GM10266 (cell line): ENCODE measurements at regions not wholly inside any gene's neighbourhood (a gene's known extent, or its start where the extent isn't known, plus 50 kb on each side); places are given as distances from the start of the nearest gene placed in this dataset.

Experiments
- DNase-seq: peaks from one replicate; pipeline ENCODE4 v3.0.0; 2012; ENCODE audit errors: extremely low spot score
- TF ChIP-seq, protein P1 (sequence below): IDR thresholded peaks from 2 replicates; pipeline ENCODE4 v1.5.1; 2012; ENCODE audit warnings: mild to moderate bottlenecking, low read depth; ENCODE audit not compliant: control insufficient read depth, insufficient read depth; ENCODE audit errors: missing control alignments

DNA sequence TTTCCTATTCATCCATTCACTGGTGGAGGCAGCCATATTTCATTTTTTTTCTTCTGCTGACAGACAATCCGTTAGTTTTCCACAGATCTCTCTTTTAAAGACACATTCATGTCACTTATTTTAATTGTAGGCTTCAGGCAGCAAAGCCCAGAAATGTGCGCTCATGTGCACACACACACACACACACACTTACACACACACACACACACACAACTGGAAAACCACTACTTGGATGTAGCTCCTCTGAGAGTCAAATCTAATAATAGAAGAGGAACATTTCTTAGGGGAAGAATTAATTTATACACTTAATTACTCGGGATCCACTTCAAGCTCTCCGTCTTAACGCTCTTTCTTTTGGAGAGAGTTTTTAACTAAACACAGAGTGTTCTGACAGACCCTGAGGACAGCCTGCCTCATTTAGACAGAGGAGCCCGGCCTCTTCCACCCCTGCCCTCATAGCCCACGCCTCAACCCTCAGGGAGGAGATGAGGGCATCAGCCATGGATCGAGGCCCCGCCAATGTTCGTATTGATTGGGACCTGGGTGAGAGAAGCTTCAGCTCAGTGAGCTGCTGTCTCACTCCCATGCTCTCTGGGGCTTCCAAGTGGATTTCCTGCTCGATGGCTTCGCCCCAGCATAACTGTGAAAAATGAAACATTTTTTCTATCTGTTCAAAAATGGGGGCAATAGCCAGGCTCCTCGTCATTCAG is 261.4 kb upstream of the SKOR2 start:
- TF ChIP-seq, protein P1, sequence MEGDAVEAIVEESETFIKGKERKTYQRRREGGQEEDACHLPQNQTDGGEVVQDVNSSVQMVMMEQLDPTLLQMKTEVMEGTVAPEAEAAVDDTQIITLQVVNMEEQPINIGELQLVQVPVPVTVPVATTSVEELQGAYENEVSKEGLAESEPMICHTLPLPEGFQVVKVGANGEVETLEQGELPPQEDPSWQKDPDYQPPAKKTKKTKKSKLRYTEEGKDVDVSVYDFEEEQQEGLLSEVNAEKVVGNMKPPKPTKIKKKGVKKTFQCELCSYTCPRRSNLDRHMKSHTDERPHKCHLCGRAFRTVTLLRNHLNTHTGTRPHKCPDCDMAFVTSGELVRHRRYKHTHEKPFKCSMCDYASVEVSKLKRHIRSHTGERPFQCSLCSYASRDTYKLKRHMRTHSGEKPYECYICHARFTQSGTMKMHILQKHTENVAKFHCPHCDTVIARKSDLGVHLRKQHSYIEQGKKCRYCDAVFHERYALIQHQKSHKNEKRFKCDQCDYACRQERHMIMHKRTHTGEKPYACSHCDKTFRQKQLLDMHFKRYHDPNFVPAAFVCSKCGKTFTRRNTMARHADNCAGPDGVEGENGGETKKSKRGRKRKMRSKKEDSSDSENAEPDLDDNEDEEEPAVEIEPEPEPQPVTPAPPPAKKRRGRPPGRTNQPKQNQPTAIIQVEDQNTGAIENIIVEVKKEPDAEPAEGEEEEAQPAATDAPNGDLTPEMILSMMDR, result no peak
- no peak for DNase-seq

DNA sequence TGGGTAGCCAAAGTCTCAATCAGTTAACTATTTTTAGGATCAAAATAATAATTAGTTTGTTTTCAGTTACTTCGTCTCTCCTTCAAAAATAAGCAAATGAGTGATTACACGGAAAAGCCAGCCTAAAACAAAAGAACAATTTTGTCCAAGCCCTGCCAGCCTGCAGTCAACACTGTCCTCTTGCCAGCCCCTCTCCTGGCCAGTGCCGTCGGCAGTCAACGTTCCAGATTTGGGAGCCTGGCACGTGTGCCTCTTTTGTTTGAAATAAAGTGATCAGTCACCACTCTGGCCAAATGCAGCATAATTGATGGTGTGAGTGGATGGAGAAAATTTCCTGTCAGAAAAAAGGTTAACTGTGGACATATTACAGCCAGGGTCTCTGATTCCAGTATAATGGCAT is 260.6 kb upstream of the SKOR2 start:
- DNase-seq, result no peak
- TF ChIP-seq, protein P1, result no peak

DNA sequence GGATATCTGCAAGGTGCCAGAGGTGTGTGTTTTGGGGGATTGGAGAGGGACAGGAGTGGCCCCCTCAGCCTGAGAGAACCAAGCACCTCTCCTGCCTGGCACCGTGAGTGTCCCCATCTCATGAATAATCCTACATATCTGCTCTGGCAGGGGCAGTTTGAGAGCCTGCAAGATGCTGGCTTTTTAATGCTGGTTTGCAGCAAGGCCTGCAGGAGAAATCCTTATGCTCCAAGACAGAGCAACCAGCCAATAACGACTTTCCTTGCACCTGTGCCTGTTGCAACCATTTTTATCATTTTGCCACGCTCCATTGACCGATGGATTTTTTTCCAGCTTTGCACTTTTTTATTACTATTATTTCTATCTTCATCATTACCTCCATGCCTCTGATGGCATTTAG is 259.4 kb upstream of the SKOR2 start:
- TF ChIP-seq, protein P1, result no peak
- no peak for DNase-seq

DNA sequence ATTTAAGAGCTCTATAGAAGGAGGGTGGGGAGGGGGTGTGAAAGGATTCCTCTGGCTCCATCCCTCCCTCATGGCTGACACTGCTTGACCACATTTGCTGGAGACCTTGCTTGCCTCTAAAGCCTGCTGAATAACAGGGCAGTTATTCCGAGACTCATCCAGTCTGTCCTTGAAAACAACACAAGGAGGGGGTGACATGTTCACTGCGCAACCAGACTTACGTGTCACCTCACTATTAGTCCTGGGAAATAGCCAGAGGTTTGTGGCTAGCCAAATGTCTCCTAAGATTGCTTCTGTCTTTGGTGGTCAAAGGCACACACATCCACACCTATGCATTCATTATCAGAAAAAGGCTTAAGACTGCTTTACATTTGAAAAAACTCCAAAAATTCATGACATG is 256.2 kb upstream of the SKOR2 start:
- TF ChIP-seq, protein P1, result no peak
- no peak for DNase-seq

DNA sequence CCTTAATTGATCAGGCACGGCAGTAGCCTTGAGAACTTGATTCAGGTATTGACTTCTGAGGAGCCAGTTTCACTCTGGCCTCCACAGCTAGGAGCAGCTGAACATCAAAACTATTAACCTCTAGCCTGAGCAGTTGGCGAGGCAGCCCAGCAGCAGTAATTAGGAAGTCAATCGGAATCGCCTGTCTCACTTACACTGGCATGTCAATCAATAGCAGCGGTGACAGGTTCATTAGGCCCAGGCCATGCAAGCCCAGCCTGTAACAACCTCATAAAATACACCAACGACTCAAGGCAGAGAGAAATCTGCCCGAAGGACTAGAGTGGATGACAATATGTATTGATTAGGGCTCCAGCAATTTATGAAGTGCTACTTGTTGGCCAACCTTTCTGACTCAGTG is 255.4 kb upstream of the SKOR2 start:
- TF ChIP-seq, protein P1, result no peak

DNA sequence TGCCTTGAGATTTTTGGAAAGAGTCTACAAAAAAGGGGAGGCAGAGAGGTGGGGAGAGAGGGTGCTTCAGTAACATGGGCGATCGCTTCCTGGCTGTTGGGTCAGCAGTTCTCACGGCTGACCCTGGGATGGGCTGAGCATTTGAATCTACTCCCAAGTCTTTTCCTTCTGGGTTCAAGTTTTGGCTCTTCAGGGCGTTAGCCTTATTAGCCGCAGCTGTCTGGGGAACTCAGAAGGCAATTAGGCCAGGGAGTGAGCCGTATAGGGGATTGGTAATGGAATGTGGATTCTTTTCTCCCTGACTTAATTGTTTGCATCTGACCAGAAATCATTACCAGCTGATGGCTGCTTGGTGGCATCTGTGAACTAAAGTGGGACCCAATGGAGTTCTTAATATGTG is 250.5 kb upstream of the SKOR2 start:
- no peak for DNase-seq
- TF ChIP-seq, protein P1, result no peak

More for the DNA sequence above, 255.4 kb upstream of the SKOR2 start:
- DNase-seq, result no peak

DNA sequence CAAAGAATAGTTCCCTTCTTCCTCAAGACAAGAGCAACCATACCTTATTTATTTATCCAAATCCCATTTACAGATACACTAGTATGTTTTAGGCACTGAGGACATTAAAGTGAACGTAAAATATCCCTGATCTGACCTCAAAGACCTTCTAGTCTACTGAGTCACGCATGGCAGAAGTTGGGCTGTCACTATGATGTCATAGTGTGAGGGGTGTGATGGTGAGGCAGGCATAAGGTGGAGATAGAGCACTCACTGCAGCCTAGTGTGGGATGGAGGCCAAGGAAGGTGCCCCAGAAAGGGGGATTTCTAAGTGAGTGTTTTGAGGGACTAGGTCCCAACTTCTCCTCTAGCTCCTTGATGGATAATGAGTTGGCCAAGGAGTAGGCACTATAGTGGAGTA is 249.5 kb upstream of the SKOR2 start:
- TF ChIP-seq, protein P1, result no peak
- no peak for DNase-seq
